HG02973 (cell line): ENCODE measurements at regions not wholly inside any gene's neighbourhood (a gene's known extent, or its start where the extent isn't known, plus 50 kb on each side); places are given as distances from the start of the nearest gene placed in this dataset.
"Not testable (repeated sequence)": the region's sequence is repeated elsewhere in the genome, so short reads cannot be mapped to it uniquely, and the experiment has no call there.

Source experiments
- ATAC-seq: cut with Tn5 transposase; IDR thresholded peaks from one replicate; pipeline ENCODE4 v1.9.1; 2021; ENCODE audit warnings: moderate library complexity; ENCODE audit not compliant: unreplicated experiment

DNA sequence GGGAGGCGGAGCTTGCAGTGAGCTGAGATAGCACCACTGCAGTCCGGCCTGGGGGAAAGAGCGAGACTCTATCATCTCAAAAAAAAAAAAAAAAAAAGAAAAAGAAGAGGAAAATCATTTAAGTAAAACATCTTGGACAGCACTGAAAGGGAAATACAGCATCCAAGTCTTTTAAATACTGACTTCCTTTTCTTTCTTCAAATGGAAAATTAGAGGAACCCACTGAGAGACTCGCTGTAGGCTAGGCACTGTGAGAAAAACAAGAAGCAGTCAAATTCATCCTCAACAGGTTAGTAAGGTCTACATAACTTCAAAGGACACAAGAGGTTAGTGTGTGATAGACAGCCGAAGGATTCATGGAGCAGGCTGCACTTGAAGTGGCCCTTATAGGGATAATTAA is 243.7 kb downstream of the BLID start:
- no peak for ATAC-seq

DNA sequence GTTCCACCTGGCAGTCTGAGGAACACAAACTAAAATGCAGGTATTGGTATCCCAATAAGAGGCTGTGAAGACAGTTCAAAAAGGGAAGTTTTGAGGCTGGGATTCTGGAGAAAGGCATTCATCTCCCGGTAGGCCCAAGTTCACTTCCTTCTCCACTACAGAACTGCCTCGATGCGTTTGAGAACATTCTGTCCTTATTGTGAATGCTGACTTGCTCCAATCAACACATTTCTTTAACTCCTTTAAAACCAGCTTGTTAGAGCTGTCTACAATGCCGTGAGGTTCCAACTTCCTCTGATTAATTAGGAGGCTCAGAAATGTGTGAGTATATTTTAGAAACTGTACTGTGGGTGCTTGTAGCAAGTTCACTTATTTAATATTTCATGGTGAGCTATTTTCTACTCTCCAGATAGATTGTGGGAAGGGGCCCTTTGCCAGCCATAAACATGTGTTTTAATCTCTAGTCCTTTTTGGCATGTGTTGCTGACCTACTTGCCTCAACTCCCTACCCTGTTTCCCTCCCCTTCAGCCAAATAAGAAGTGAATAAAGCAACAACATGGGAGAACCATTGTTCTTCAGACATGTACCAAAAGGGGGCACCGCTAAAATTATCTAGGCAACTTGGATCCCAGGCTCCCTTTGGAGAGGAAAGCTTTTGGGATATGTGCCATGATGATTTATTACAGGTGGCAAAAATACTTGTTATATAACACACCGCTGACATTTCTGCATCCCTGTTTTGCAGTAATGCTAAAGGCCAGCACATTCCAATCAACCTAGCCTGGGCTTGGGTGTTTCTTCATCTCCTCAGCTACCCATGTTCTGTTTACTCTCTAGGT is 245.6 kb downstream of the BLID start:
- ATAC-seq = no peak

DNA sequence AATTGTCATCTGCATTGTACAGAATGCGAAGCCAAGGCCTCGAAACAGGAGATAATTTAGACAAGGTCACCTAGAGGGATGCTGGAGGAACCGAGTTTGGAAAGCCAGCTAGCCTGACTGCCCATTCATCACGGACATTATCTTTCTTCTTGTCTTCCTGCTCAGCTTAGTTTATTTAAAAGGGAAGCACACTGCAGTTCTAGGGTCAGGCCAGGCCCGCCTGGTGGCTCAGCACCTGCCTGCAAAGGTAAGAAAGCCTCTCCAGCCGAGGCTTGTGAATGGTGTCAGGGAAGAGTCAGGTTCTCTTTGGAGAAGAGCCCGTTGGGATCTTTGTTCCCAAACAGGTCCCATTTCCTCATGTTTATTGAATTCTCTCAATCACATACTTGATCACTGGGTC is 246.5 kb downstream of the BLID start:
- no peak for ATAC-seq

DNA sequence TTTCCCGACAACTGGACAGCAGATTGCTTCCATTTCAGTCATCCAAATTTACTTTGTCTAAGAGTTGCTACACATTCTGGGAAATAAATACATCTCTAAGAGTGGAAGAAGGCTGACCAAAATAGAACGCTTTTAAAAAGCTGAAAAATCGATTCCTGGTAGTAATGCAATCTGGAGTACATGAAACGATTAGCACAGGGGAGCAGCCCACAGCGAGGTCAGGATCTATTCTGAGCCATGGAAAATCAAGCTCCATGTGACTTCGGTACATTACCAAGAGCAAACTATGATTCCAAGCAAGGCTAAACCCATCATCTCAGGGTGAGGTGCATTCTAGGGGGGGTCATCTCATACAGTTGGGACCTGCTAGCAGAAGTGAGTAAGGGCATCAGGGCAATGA is 249.3 kb downstream of the BLID start:
- ATAC-seq = no peak

DNA sequence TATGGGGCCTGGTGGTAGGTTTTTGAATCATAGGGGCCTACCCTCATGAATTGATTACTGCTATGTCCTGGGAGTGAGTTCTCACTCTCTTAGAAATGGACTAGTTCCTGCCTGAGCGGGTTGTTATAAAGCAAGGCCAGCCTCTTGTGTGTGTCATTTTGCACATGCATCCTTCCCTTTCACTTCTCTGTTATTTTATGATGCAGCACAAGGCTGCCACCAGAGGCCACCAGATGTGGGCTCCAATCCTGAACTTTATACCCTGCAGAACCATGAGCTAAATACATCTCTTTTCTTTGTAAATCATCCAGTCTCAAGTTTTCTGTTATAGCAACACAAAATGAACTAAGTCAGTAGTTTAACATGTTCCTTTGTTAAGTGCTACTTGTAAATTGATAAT is 251.4 kb downstream of the BLID start:
- no peak for ATAC-seq

DNA sequence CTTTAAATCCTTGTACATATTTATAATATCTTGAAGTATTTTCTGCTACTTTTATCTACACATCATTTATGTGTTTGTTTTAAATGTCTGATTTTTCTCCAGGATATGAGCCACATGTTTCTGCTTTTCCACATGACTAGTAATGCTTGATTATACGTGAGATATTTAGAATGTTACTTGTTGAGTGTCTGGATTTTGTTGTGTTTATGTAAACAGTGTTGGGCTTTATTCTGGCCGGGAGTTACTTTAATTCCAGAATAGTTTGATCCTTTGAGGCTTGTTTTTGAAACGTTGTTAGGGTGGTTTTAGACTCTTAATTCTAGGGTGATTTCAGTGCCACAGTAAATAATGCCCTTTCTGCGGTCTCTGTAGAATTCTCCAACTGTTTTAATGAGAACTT is 252.9 kb downstream of the BLID start:
- ATAC-seq = no peak

DNA sequence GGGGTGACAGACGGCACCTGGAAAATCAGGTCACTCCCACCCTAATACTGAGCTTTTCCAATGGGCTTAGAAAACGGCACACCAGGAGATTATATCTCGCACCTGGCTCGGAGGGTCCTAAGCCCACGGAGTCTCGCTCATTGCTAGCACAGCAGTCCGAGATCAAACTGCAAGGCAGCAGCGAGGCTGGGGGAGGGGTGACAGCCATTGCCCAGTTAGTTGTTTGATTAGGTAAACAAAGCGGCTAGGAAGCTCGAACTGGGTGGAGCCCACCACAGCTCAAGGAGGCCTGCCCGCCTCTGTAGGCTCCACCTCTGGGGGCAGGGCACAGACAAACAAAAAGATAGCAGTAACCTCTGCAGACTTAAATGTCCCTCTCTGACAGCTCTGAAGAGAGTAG is 260.9 kb downstream of the BLID start:
- not testable (repeated sequence) for ATAC-seq

DNA sequence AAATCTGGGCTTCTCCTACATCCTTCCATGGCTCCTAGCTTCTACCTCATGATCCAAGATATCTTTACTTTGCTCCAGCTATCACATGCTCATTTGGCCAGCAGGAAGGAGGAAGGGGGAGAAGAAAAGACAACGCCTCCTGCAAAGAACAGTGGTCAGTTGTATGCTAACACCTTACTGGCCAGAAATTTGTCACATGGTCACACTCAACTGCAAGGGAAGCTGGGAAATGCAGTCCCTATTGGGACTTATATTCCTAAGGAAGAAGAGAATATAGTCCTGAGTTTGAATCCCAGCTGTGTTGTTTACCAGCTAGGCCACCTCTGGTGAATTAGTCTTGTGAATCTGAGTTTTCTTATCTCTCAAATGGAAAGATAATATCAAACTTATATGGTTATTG is 272.0 kb downstream of the BLID start:
- ATAC-seq = no peak

DNA sequence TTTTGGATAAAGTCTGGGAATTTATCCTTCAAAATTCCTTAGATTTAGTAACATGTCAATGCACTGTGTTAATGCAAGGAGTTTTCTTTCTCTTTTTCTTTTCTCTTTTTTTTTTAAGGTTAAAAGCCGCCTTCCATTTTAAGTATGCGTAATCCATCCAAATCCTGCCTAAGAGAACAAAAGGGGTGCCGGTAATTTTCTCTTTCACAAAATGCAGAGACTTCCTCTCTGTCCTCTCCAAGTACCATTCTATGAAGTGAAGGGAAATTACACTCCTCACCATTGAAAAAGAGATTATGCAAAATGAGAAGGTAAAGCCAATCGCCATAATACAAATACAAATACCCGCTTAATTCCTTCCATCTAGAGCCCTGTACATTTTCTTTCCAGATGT is 273.8 kb downstream of the BLID start:
- no peak for ATAC-seq

DNA sequence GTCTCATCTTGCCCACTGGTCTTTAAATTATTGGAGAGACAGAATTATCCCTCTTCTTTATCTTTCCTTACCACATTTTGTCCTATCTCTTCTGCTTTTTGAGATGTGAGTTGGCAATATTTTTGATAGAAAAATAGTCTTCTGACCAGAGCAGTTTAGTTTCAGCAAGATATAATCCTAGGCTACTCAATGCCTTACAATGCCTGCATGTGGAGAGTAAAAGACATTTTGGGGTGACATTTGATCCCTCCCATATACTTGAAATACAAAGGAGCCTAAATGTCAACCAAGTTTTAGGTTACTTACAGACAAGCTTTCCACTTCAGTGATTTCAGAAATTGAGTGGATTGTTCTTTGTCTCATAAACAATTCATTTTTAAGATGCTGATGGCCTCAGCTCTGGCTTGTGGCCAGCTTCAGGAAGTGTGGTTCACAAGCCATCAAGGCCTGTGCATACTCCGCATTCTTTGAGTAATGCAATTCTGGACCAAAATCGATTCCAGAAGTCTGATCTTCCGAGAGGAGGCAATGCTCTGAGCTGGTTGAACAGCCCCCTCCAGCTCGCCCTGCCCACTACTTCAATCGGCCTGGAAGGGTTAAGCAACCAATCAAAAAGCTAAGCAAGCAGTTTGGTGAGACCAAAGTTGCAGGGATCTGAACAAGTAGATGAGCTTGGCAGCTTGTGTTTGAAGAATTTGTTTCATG is 274.4 kb downstream of the BLID start:
- ATAC-seq = no peak

DNA sequence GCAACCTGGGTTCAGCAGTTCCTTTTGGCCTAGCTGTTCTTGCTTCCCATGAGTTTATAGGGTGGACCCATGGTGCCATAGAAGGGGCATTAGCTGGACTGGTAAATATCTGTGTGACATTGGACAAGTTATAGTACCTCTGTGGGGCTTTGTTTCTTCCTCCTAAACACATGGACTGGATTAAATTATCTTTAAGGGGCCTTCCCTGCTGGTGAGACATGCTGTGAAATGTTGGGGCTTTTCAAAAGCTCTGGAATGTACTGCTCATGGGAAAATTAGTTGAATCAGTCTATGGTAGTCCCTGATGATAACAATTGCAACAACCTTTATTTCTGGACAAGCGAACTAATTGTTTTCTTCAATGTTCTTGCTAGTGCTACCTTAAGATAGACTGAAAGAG is 276.2 kb downstream of the BLID start:
- no peak for ATAC-seq

DNA sequence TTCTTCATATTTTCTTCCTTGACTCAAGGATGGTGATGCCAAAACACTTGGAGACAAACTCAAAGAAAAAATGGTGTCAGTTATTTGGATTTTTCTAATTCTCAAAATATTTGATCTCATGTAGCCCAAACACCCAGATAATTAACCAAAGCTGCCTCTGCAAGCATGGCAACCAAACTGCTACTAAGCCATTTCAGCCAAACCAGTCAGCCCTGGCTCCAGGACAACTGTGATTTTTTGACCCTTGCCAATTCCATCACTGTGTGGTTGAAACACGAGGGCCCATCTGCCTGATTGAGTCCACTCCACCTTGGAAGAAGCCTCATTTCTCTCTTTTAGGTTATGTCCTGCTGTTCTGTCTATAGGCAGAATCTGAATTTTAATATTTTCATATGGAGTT is 277.4 kb downstream of the BLID start:
- no peak for ATAC-seq

DNA sequence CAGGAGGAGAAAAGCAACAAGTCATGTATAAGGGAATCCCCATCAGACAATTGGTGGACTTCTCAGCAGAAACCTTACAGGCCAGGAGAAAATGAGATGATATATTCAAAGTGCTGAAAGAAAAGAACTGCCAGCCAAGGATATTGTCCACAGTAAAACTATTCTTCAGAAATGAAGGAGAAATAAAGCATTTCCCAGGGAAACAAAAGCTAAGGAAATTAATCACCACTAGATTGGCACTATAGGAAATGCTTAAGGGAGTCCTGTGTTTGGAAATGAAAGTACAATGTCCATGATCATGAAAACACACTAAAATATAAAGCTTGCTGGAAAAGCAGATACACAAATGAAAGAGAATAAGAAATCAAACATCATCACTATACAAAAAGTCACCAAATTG is 282.0 kb downstream of the BLID start:
- no peak for ATAC-seq

DNA sequence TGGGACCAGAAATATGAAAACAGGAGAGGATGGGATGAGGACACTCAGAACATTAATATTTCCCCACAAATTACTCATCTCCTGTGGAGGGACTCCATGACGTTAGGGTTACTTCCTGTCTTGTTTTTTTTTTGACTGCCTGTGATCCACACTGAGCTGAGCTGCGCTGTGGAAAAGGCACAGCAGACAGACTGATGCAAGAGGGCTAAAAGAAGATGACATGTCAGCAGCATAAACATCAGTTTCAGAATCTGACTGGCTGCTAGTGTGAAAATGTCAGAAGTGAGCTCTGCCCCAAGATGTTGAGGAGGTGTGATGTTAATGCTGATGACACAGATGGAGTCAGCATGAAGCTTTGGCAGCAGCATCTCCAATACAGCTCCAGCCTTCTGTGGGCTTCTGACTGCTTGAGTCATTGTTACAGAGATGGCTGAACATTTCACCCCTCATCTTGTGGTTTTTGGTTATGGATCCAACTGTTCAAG is 286.8 kb downstream of the BLID start:
- no peak for ATAC-seq

DNA sequence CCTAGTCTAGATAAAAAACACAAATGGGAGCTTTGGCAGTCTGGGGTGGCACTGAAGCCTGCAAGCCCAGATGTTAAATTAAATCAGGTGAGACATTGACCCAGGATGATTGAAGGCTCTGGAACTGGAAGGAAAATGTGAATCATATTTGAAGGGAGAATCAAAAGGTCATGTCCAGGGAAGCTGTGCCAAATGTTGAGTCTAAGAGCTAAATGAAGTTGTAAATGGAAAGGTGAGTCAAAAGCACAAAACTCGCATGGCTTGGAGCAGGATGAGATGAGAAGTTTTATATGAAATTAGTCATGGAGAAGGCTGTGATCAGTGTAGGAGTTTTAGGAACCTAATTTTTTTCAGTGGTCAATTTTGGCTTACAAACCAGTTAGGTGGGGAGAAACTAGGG is 301.1 kb downstream of the BLID start:
- ATAC-seq = no peak

DNA sequence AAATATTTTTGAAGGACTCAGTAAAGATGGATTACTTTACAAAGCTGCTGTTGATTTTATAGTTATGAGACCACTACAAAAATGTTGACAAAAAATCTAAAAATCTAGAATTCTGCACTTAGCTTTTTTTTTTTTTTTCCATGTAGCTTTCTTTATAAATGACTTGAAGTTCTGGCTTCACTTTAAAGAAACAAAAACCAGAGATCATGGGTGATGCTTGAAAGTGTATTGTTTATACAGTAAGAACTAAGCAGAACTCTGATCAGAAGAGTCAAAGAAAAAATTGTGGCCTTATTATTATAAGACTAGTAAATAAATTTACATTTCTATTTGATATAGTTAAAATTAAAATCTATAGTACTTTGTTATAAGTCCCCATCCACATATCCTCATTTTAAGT is 301.7 kb downstream of the BLID start:
- no peak for ATAC-seq

DNA sequence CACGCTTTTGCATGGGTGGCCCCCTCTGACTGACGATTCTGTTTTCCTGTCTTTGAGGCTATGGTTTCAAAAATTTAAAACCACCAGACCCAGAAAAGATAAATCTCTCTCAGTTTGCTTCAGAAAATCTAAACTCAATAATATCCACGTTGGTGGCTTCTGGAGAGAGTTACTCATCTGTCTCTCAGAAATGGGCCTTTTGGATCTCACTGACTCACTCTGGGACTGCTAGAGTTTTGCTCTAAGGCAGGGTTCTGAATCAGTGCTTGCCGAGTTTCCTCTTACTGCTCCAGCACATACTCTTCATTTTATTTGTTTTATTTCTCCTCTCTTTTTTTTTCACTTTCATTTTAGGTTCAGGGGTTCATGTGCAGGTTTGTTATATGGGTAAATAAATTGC is 305.7 kb downstream of the BLID start:
- ATAC-seq = no peak

DNA sequence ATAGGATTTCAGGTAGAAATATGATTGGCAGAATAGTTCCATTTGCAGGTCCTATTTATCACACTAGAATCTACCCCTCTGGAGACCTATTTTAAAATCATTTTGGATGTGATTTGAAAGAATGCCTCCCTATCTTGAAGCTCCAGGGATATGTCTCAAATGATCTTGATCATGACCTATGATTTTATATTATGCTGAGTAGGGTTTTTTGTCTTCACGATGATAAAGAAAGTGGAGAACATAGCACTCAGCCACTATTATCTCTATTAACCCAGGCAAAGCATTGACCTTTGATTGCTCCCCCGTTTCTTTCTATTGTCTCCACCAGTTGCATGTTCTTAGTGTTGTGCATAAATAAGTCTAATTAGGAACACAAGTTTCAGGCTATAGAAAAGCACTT is 307.9 kb downstream of the BLID start:
- ATAC-seq = no peak

DNA sequence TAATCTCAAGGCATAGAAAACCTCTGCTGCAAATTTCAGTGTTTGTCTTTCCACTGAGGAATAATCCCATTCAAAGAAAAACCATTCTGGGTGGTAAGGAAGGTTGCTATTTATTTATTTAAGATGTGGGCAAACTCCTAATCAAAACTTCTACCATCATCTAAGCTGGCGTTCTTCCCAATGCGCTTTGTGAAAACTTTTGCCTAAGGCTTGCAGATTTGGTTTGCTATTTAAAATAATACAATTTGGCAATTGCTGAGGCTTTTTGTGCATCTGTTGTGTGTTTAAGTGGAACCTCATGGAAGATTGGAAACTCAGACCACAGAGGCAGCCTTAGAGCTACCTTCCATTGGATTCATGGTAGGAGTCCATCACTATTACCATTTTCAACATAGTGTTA is 309.0 kb downstream of the BLID start:
- no peak for ATAC-seq

DNA sequence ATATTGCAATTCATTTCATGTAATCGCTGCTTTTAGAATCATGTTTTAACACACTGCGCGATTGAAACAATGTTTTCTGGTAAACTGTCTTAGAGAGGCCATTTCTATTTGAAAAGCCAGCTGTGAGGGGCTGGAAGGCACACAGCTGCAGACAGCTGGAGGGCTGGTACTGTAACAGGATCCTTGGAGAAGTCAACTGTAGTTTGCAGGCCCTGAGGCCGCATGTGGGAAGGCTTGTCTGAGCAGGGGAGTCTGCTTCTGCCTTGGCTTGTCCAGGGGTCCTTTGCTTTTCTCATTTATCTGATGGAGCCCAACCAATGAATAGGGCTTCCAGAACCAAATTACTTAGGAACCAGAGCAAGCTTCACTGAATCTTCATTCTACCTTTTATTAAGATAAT is 313.5 kb downstream of the BLID start:
- no peak for ATAC-seq

DNA sequence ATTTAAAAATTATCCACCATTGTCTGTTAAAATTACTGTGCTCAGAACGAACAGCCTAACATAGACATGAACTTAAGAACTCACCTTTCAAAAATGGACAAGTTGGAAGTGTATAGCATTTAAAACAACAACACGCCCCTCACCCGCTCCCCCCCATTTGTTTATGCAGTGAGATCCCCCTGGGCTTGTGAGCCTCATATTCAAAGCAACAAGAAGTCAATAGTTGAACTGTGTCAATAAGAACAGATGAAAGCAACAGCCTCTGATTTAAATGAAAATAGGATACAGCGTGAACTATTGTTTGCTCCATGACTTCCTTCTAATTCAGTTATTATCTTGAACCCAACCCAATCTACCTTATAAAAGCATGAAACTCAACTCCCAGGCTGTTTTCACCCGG is 314.2 kb downstream of the BLID start:
- ATAC-seq = no peak

DNA sequence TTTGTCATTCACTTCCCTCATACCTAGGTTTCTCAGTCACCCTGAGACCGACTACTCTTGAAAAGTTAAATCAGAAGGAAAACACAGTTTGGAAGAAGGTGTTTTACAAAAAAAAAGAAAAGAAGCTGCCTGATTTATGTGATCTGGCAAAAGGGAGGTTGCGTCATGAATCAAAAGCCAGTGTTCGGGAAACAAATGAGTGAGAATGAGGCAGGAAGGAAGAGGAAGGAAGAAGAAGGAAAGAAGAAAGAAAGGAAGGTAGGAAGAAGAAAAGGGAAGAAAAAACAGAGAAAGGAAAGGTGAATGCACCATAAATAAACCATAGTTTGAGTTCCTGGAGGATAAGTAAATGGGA is 314.6 kb downstream of the BLID start:
- ATAC-seq = no peak
